Ishikawa (cell line): ENCODE measurements at regions not wholly inside any gene's neighbourhood (a gene's known extent, or its start where the extent isn't known, plus 50 kb on each side); places are given as distances from the start of the nearest gene placed in this dataset.

Experiments
- CEBPB ChIP-seq: IDR thresholded peaks from 2 replicates; pipeline ENCODE4 v1.6.1; 2012
- CREB1 ChIP-seq: IDR thresholded peaks from 2 replicates; pipeline ENCODE4 v1.6.1; 2012; ENCODE audit warnings: low read depth
- EGR1 ChIP-seq: IDR thresholded peaks from 2 replicates; pipeline ENCODE4 v1.6.1; 2012
- EP300 ChIP-seq: IDR thresholded peaks from 2 replicates; pipeline ENCODE4 v1.6.1; 2012; ENCODE audit warnings: borderline replicate concordance
- FOXM1 ChIP-seq: IDR thresholded peaks from 2 replicates; pipeline ENCODE4 v1.6.1; 2012; ENCODE audit warnings: low read depth, borderline replicate concordance
- NFIC ChIP-seq: IDR thresholded peaks from 2 replicates; pipeline ENCODE4 v1.6.1; 2012
- RAD21 ChIP-seq: IDR thresholded peaks from 2 replicates; pipeline ENCODE4 v1.6.1; 2012; ENCODE audit warnings: low read depth
- TAF1 ChIP-seq: IDR thresholded peaks from 2 replicates; pipeline ENCODE4 v1.6.1; 2012; ENCODE audit warnings: low read depth, mild to moderate bottlenecking
- TCF12 ChIP-seq: IDR thresholded peaks from 2 replicates; pipeline ENCODE4 v1.6.1; 2012; ENCODE audit warnings: low read depth
- TEAD4 ChIP-seq: IDR thresholded peaks from 2 replicates; pipeline ENCODE4 v1.6.1; 2012
- YY1 ChIP-seq: IDR thresholded peaks from 2 replicates; pipeline ENCODE4 v1.6.1; 2012; ENCODE audit warnings: low read depth
- ZBTB7A ChIP-seq: IDR thresholded peaks from 2 replicates; pipeline ENCODE4 v1.6.1; 2012; ENCODE audit warnings: low read depth
- TF ChIP-seq, protein P1 (sequence below): IDR thresholded peaks from 2 replicates; pipeline ENCODE4 v1.6.1; 2012; ENCODE audit warnings: low read depth, mild to moderate bottlenecking
- TF ChIP-seq, protein P2 (sequence below): IDR thresholded peaks from 2 replicates; pipeline ENCODE4 v1.6.1; 2012
- TF ChIP-seq, protein P3 (sequence below): IDR thresholded peaks from 2 replicates; pipeline ENCODE4 v1.6.1; 2012

DNA sequence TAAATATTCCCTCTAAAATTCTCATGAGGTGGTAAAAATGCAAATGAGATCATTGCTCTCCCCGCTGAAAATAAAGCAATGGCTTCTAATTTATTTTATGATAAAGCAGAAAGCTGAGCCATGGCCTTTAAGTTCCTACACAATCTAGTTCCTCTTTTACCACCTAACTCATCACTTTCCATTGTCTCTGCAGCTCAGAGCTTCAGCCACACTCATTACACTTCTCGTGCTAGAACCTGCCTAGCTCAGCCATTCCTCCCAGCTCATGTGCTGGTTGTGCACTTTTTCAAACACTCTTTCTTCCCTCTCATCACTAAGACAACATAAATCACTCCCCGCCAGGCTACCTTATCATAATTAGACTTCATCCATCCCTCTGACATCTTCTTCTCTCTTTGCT, 1112.1 kb upstream of the PRKX start:
- TF ChIP-seq NFIC (no peak), TCF12 (no peak), FOXM1 (no peak), RAD21 (no peak), EP300 (no peak), EGR1 (no peak)
- TF ChIP-seq, protein P1, sequence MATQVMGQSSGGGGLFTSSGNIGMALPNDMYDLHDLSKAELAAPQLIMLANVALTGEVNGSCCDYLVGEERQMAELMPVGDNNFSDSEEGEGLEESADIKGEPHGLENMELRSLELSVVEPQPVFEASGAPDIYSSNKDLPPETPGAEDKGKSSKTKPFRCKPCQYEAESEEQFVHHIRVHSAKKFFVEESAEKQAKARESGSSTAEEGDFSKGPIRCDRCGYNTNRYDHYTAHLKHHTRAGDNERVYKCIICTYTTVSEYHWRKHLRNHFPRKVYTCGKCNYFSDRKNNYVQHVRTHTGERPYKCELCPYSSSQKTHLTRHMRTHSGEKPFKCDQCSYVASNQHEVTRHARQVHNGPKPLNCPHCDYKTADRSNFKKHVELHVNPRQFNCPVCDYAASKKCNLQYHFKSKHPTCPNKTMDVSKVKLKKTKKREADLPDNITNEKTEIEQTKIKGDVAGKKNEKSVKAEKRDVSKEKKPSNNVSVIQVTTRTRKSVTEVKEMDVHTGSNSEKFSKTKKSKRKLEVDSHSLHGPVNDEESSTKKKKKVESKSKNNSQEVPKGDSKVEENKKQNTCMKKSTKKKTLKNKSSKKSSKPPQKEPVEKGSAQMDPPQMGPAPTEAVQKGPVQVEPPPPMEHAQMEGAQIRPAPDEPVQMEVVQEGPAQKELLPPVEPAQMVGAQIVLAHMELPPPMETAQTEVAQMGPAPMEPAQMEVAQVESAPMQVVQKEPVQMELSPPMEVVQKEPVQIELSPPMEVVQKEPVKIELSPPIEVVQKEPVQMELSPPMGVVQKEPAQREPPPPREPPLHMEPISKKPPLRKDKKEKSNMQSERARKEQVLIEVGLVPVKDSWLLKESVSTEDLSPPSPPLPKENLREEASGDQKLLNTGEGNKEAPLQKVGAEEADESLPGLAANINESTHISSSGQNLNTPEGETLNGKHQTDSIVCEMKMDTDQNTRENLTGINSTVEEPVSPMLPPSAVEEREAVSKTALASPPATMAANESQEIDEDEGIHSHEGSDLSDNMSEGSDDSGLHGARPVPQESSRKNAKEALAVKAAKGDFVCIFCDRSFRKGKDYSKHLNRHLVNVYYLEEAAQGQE: no peak

DNA sequence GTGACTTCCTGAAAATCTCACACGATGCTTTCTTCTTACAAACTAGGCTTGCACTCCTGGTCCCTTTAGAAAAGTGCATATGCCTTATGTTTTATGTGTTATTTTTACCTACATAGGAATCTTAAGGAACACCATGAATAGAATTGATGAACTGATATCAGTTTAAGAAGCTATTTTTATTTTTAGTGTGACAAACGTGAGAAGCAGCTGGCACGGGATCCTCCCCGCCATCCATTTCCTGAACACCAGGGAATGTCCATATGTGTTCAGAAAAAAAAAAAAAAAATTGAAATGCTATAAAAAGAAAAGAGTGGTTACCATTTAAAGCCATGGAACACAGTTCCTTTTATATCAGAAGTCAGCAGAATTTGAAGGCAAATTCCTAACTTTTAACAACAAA, 1096.1 kb upstream of the PRKX start:
- TF ChIP-seq YY1 (no peak), CREB1 (no peak), EP300 (no peak), TEAD4 (no peak), FOXM1 (no peak), EGR1 (no peak), CEBPB (no peak), RAD21 (no peak), TAF1 (no peak), NFIC (no peak), TCF12 (no peak), ZBTB7A (no peak)
- TF ChIP-seq, protein P2, sequence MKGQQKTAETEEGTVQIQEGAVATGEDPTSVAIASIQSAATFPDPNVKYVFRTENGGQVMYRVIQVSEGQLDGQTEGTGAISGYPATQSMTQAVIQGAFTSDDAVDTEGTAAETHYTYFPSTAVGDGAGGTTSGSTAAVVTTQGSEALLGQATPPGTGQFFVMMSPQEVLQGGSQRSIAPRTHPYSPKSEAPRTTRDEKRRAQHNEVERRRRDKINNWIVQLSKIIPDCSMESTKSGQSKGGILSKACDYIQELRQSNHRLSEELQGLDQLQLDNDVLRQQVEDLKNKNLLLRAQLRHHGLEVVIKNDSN: no peak
- TF ChIP-seq, protein P3, sequence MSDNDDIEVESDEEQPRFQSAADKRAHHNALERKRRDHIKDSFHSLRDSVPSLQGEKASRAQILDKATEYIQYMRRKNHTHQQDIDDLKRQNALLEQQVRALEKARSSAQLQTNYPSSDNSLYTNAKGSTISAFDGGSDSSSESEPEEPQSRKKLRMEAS: no peak
- TF ChIP-seq, protein P1: no peak

DNA sequence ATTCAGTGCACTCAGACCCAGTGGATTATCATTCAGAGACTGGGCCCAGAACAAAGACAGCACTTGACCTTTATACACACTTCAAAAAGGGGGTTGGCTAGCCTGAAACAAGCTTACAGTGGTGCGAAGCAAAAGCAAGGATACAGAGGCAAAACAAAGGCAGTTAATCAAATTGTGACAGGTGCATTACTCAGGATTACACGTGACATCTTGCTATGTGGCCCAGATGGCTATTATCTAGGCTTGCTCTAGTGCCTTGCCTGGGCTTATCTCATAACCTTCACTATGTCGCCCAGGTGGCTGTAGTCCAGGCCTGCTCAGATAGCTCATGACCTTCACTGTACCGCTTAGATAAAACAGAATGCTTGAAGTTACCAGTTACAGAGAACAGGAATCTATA, 1092.1 kb upstream of the PRKX start:
- TF ChIP-seq TEAD4 (no peak), YY1 (no peak), RAD21 (no peak), EGR1 (no peak), EP300 (no peak), FOXM1 (no peak), TAF1 (no peak), ZBTB7A (no peak), TCF12 (no peak), CREB1 (no peak), NFIC (no peak)
- TF ChIP-seq, protein P2: no peak
- TF ChIP-seq, protein P1: no peak
- TF ChIP-seq, protein P3: no peak

DNA sequence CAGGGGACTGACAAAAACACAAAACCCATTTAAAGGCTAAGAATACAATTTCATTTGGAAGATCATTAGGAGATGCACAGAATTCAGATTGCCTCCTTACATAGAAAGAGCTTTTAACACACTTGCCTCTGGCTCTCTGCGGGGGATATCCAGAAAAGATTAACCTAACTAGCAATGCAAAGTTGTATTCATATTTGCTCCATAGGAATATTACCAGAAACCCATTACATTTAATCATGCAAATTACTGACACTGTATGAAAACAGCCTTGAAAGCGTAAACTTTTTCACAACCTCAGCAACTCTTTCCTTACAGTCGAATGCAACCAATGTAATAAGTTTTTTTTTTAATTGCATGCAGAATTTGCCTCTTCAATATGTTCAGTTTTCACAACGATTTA, 1087.3 kb upstream of the PRKX start:
- TF ChIP-seq CEBPB (no peak), TEAD4 (no peak), FOXM1 (no peak)

DNA sequence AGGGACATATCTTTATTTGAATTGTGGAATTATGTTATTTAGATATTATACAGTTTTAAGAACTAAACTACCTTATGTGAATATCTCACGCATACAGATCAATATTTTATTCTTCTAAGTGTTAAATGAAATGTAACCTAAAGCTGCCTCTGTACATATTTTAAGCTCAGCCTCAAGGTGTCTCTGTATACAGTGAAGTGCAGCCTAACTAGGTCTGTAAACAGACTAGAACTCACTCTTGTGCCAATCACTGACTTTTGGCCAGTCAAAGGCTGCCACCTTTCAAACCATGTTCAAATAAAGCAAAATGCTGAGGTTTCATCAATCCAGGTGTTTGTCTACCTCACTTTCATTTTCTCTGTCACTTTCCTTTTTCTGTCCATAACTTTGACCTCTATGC, 1074.5 kb upstream of the PRKX start:
- no peak for TF ChIP-seq CEBPB
- no peak for TF ChIP-seq ZBTB7A
- TF ChIP-seq, protein P2: no peak
- TF ChIP-seq EGR1: no peak
- no peak for TF ChIP-seq EP300
- TF ChIP-seq YY1: no peak
- TF ChIP-seq TEAD4: no peak
- TF ChIP-seq TCF12: no peak
- TF ChIP-seq FOXM1: no peak
- TF ChIP-seq, protein P3: no peak
- no peak for TF ChIP-seq NFIC
- TF ChIP-seq RAD21: no peak
- TF ChIP-seq, protein P1: no peak
- no peak for TF ChIP-seq CREB1
- no peak for TF ChIP-seq TAF1
